ENCODE measurements at regions not wholly inside any gene's neighbourhood (a gene's known extent, or its start where the extent isn't known, plus 50 kb on each side); places are given as distances from the start of the nearest gene placed in this dataset.

DNA sequence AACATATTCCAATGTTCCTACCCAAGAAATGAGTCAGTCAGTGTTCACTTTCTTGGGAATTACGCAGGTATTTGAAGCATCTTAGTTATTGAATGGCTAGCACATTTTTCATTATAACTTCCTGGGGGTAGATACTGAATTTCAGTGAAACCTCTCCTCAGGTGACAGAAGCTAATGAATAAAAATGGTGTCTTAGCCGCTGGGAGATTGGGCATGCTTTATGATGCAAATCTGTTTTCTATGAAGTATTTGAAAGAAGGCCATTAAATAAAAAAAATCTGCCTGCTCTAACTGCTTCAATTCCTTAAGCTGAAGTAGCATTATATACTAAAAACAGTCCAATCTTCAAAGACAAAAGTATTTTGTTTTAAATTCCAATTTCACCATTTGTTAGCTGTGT, 132.8 kb upstream of the CYRIA start:
- Histone ChIP-seq H3K36me3 (ENCODE audit: control insufficient read depth in 2 of 3, insufficient read depth in 3 of 3, low read length in 3 of 3) (no peaks in the 10 kb centered on the region), H3K27ac (ENCODE audit: low read depth, low read length) (no peak overlapping the region), H3K27me3 (ENCODE audit: control insufficient read depth in 2 of 2, insufficient read depth in 2 of 2, low read length in 2 of 2) (no peaks in the 10 kb centered on the region), H3K4me1 (ENCODE audit: control insufficient read depth in 2 of 2, insufficient read depth in 2 of 2, low read length in 2 of 2) (no peaks in the 10 kb centered on the region), H3K9me3 (ENCODE audit: control insufficient read depth in 2 of 3, low read length in 3 of 3) (no peaks in the 10 kb centered on the region), H3K4me3 (ENCODE audit: low read length) (no peak overlapping the region)
- CTCF ChIA-PET = no interaction called here
- DNase-seq = no peak
- Mint-ChIP-seq H3K27ac (no peak overlapping the region), H3K9me3 (peaks cover 0 to 3% (median 0%) of the 10 kb centered on the region in 11 donors), H3K36me3 (no peaks in the 10 kb centered on the region), H3K4me1 (no peaks in the 10 kb centered on the region), H3K27me3 (peaks cover 0 to 12% (median 6%) of the 10 kb centered on the region in 5 donors), H3K4me3 (no peak overlapping the region)
- POLR2A ChIA-PET = no interaction called here
- intact Hi-C loops (cut with micrococcal nuclease) = no loop called here
- no peak for ATAC-seq

DNA sequence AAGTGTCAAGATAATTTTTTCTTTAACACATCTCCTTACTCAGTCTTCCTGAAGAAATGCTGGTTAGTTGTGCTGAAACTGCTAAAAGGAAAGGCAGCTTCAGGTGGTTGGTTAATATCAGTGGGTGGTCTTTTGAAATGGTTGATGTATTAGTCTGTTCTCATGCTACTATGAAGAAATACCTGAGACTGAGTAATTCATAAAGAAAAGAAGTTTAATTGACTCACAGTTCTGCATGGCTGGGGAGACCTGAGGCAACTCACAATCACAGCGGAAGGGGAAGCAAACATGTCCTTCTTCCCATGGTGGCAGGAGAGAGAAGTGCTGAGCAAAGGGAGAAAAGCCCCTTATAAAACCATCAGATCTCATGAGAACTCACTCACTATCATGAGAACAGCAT, 125.9 kb upstream of the CYRIA start:
- Histone ChIP-seq H3K27me3 (ENCODE audit: control insufficient read depth in 2 of 2, insufficient read depth in 2 of 2, low read length in 2 of 2) (no peaks in the 10 kb centered on the region), H3K4me1 (ENCODE audit: control insufficient read depth in 2 of 2, insufficient read depth in 2 of 2, low read length in 2 of 2) (no peaks in the 10 kb centered on the region), H3K27ac (ENCODE audit: low read depth, low read length) (no peak overlapping the region), H3K9me3 (ENCODE audit: control insufficient read depth in 2 of 3, low read length in 3 of 3) (no peaks in the 10 kb centered on the region), H3K4me3 (ENCODE audit: low read length) (no peak overlapping the region), H3K36me3 (ENCODE audit: control insufficient read depth in 2 of 3, insufficient read depth in 3 of 3, low read length in 3 of 3) (no peaks in the 10 kb centered on the region)
- no peaks in the 10 kb centered on the region for H3K4me1 Mint-ChIP-seq
- intact Hi-C loops (cut with micrococcal nuclease) = no loop called here
- no peak overlapping the region for H3K27ac Mint-ChIP-seq
- no peak overlapping the region for H3K4me3 Mint-ChIP-seq
- CTCF ChIA-PET = no interaction called here
- POLR2A ChIA-PET = no interaction called here
- no peaks in the 10 kb centered on the region for H3K36me3 Mint-ChIP-seq
- DNase-seq = no peak
- no peaks in the 10 kb centered on the region for H3K9me3 Mint-ChIP-seq
- no peak for ATAC-seq
- H3K27me3 Mint-ChIP-seq = peaks cover 0 to 7% (median 0%) of the 10 kb centered on the region in 5 donors

DNA sequence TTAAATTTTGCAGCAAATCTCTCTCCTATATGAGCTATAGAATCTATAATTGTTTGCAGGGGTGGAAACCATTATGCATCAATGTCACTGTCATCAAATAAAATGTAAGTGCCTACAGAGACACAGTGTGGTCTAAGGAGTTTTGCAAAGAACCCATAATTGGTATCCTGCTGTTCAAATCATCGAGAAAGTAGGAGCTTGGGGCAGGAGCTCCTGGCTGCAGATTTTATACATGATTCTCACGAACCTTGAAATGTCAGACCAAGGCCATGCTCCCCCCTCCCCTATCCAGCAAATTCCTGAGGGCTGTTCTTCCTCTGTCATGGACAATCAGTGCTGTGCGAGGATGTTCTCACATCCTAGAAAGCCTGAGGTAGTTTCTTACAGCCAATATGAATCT, 119.5 kb upstream of the CYRIA start:
- Histone ChIP-seq H3K36me3 (ENCODE audit: control insufficient read depth in 2 of 3, insufficient read depth in 3 of 3, low read length in 3 of 3) (no peaks in the 10 kb centered on the region), H3K4me1 (ENCODE audit: control insufficient read depth in 2 of 2, insufficient read depth in 2 of 2, low read length in 2 of 2) (no peaks in the 10 kb centered on the region), H3K4me3 (ENCODE audit: low read length) (no peak overlapping the region), H3K9me3 (ENCODE audit: control insufficient read depth in 2 of 3, low read length in 3 of 3) (no peaks in the 10 kb centered on the region), H3K27ac (ENCODE audit: low read depth, low read length) (no peak overlapping the region), H3K27me3 (ENCODE audit: control insufficient read depth in 2 of 2, insufficient read depth in 2 of 2, low read length in 2 of 2) (no peaks in the 10 kb centered on the region)
- Mint-ChIP-seq H3K4me3 (no peak overlapping the region), H3K4me1 (no peaks in the 10 kb centered on the region), H3K27ac (no peak overlapping the region), H3K9me3 (peaks cover 0 to 2% (median 0%) of the 10 kb centered on the region in 11 donors), H3K36me3 (no peaks in the 10 kb centered on the region), H3K27me3 (peaks cover 0 to 4% (median 0%) of the 10 kb centered on the region in 5 donors)
- no peak for ATAC-seq
- no peak for DNase-seq
- ChIA-PET CTCF (no interaction called here), POLR2A (no interaction called here)
- intact Hi-C loops (cut with micrococcal nuclease) = no loop called here

DNA sequence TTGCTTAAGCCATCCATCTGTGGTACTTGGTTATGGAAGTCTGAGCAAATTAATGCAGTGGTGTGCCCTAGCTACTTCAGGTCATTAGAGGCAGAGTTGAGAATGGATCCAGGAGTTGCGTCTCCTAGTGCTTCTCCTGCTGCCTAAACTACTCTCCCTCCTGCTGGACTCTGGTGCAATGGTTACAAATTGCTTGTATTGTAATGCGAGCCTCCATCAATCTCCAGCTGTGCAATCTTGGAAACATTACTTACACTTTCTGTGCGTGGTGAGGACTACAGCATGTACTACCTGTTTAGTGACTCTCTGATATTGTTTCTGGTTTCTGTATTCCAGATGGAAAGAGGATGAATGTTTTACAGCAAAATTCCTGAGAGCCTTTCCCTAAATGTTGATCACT, 119.0 kb upstream of the CYRIA start:
- DNase-seq (no peak), ATAC-seq (no peak)
- Histone ChIP-seq H3K9me3 (ENCODE audit: control insufficient read depth in 2 of 3, low read length in 3 of 3) (no peaks in the 10 kb centered on the region), H3K27ac (ENCODE audit: low read depth, low read length) (no peak overlapping the region), H3K27me3 (ENCODE audit: control insufficient read depth in 2 of 2, insufficient read depth in 2 of 2, low read length in 2 of 2) (no peaks in the 10 kb centered on the region), H3K4me1 (ENCODE audit: control insufficient read depth in 2 of 2, insufficient read depth in 2 of 2, low read length in 2 of 2) (no peaks in the 10 kb centered on the region), H3K36me3 (ENCODE audit: control insufficient read depth in 2 of 3, insufficient read depth in 3 of 3, low read length in 3 of 3) (no peaks in the 10 kb centered on the region), H3K4me3 (ENCODE audit: low read length) (no peak overlapping the region)
- no peaks in the 10 kb centered on the region for H3K4me1 Mint-ChIP-seq
- ChIA-PET CTCF (no interaction called here), POLR2A (no interaction called here)
- H3K27ac Mint-ChIP-seq = no peak overlapping the region
- H3K4me3 Mint-ChIP-seq = no peak overlapping the region
- H3K9me3 Mint-ChIP-seq = peaks cover 0 to 2% (median 0%) of the 10 kb centered on the region in 11 donors
- intact Hi-C loops (cut with micrococcal nuclease) = no loop called here
- H3K36me3 Mint-ChIP-seq = no peaks in the 10 kb centered on the region
- peaks cover 0 to 4% (median 0%) of the 10 kb centered on the region in 5 donors for H3K27me3 Mint-ChIP-seq

DNA sequence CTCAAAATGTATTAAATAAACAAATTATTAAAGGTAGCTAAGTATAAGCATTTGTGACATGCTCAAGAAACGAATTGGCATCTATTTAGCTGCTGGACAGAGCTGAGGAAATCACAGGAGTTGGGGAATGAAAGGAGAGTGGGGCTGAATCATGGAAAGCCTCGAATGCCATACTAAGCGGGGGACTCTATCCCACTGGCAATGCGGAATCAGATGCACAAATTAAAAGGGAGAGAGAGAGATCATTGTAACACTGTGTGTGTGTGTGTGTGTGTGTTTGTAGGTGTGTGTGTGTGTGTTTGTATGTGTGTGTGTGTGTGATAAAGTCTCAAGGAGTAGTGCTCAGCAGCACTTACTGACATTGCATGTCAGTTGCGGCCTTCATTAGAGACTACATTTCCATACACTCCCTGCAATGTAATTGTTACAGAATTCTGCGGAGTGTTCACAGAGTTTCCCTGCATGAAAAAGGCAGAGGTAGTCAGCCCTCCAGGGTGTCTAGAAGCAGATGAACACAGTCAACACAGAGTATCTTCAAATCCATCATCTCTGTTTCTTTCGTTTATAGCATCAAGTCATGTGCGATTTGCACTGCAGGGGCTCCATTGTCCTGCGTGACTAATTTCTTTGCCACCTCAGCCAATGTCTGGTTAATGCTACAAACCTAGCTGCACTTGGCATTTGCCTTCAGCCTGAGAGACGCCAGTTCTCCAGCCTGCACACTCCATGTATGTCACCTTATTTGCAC, 111.7 kb upstream of the CYRIA start:
- ATAC-seq (no peak), DNase-seq (no peak)
- POLR2A ChIA-PET = no interaction called here
- no peak overlapping the region for H3K4me3 Mint-ChIP-seq
- H3K27ac Mint-ChIP-seq = no peak overlapping the region
- no peaks in the 10 kb centered on the region for H3K36me3 Mint-ChIP-seq
- Histone ChIP-seq H3K27me3 (ENCODE audit: control insufficient read depth in 2 of 2, insufficient read depth in 2 of 2, low read length in 2 of 2) (no peaks in the 10 kb centered on the region), H3K36me3 (ENCODE audit: control insufficient read depth in 2 of 3, insufficient read depth in 3 of 3, low read length in 3 of 3) (no peaks in the 10 kb centered on the region), H3K9me3 (ENCODE audit: control insufficient read depth in 2 of 3, low read length in 3 of 3) (no peaks in the 10 kb centered on the region), H3K4me1 (ENCODE audit: control insufficient read depth in 2 of 2, insufficient read depth in 2 of 2, low read length in 2 of 2) (no peaks in the 10 kb centered on the region), H3K27ac (ENCODE audit: low read depth, low read length) (no peak overlapping the region), H3K4me3 (ENCODE audit: low read length) (no peak overlapping the region)
- H3K4me1 Mint-ChIP-seq = no peaks in the 10 kb centered on the region
- CTCF ChIA-PET = no interaction called here
- intact Hi-C loops (cut with micrococcal nuclease) = no loop called here
- H3K27me3 Mint-ChIP-seq = peaks cover 3 to 31% (median 5%) of the 10 kb centered on the region in 5 donors
- H3K9me3 Mint-ChIP-seq = peaks cover 0 to 2% (median 0%) of the 10 kb centered on the region in 11 donors

DNA sequence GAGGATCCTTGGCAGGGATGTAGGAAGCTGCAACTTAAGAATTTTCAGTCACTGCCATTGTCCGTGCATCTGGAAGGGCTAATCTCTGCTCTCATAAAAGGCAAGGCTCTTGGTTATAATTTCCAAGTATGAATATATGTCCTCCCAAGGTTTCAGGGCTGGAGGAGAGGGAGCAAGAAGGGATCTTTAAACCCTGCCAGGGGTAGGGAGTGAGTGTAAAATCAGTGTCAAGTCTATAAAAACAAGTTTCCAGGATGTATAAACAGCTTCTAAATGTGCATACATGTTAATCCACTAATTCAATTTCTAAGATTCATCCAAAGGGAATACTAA, 110.2 kb upstream of the CYRIA start:
- Mint-ChIP-seq H3K9me3 (peaks cover 0 to 2% (median 0%) of the 10 kb centered on the region in 11 donors), H3K4me1 (peaks cover 0 to 2% (median 0%) of the 10 kb centered on the region in 7 donors), H3K27me3 (peaks cover 3 to 32% (median 10%) of the 10 kb centered on the region in 5 donors), H3K36me3 (no peaks in the 10 kb centered on the region), H3K4me3 (no peak overlapping the region), H3K27ac (no peak overlapping the region)
- CTCF ChIA-PET = no interaction called here
- POLR2A ChIA-PET = no interaction called here
- intact Hi-C loops (cut with micrococcal nuclease) = loop anchor here in 1 of 2 donors (1.0 kb wide), 1 partner anchor 37 kb away; no protein-coding TSS in a partner anchor
- DNase-seq (no peak), ATAC-seq (no peak)
- no peaks in the 10 kb centered on the region for H3K36me3 ChIP-seq (ENCODE audit: control insufficient read depth in 2 of 3, insufficient read depth in 3 of 3, low read length in 3 of 3)
- H3K4me3 ChIP-seq (ENCODE audit: low read length) = no peak overlapping the region
- H3K27me3 ChIP-seq (ENCODE audit: control insufficient read depth in 2 of 2, insufficient read depth in 2 of 2, low read length in 2 of 2) = no peaks in the 10 kb centered on the region
- no peaks in the 10 kb centered on the region for H3K4me1 ChIP-seq (ENCODE audit: control insufficient read depth in 2 of 2, insufficient read depth in 2 of 2, low read length in 2 of 2)
- no peak overlapping the region for H3K27ac ChIP-seq (ENCODE audit: low read depth, low read length)
- no peaks in the 10 kb centered on the region for H3K9me3 ChIP-seq (ENCODE audit: control insufficient read depth in 2 of 3, low read length in 3 of 3)

Measured in naive thymus-derived CD4-positive, alpha-beta T cell (primary cell).